Urothelium cell line (cell line): ENCODE measurements at regions not wholly inside any gene's neighbourhood (a gene's known extent, or its start where the extent isn't known, plus 50 kb on each side); places are given as distances from the start of the nearest gene placed in this dataset.
"Not testable (repeated sequence)": the region's sequence is repeated elsewhere in the genome, so short reads cannot be mapped to it uniquely, and the experiment has no call there.

Experiments used
- DNase-seq: peaks from one replicate; pipeline ENCODE4 v3.0.0; 2011; ENCODE audit warnings: low spot score, mixed read lengths
- FAIRE-seq: peaks from 2 replicates; lab custom pipeline; 2011; peaks lifted over from hg19 to GRCh38; lab: Jason Lieb, UNC

GRCh38 chr3:103295974-103296570 lies 861.3 kb downstream of the ZPLD1 start:
- DNase-seq (peak; percentile 6), FAIRE-seq (no peak)

DNA sequence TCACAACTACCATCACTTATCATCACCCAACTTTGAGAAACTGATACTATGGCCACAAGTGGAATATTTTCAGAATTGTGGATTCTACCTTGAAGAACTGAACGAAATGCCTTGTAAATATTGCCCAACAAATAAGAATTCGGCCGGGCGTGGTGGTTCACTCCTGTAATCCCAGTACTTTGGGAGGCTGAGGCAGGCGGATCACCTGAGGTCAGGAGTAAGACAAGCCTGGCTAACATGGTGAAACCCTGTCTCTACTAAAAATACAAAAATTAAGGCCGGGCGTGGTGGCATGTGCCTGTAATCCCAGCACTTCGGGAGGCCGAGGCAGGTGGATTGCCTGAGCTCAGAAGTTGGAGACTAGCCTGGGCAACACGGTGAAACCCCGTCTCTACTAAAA lies 862.7 kb downstream of the ZPLD1 start:
- FAIRE-seq, DNase-seq: not testable (repeated sequence)

- FAIRE-seq (no peak), DNase-seq (no peak)
Measured at GRCh38 chr3:103306104-103306503, 871.3 kb downstream of the ZPLD1 start.

DNA sequence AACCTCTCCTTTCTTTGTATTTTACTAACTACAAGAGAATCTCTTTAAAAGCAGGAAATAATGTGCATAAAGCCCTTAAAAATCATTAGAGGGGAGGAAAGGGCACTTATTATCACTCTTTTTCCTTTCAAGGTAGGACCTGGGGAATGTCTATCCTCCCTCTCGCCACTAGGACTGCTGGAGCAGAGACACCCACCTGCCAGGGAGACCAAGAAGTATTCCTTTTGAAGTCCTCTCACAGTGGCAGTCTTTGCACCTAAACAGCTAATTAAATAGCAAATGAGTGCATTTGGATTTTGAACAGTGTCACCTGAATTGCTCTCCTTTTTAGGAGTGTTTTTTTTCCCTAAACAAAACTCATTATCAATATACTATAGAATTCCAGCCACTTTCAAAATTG lies 874.1 kb downstream of the ZPLD1 start:
- FAIRE-seq, result no peak

GRCh38 chr3:103319912-103320311 lies 885.1 kb downstream of the ZPLD1 start:
- no peak for FAIRE-seq

More for the DNA sequence above, 874.1 kb downstream of the ZPLD1 start:
- DNase-seq, result peak; percentile 10

DNA sequence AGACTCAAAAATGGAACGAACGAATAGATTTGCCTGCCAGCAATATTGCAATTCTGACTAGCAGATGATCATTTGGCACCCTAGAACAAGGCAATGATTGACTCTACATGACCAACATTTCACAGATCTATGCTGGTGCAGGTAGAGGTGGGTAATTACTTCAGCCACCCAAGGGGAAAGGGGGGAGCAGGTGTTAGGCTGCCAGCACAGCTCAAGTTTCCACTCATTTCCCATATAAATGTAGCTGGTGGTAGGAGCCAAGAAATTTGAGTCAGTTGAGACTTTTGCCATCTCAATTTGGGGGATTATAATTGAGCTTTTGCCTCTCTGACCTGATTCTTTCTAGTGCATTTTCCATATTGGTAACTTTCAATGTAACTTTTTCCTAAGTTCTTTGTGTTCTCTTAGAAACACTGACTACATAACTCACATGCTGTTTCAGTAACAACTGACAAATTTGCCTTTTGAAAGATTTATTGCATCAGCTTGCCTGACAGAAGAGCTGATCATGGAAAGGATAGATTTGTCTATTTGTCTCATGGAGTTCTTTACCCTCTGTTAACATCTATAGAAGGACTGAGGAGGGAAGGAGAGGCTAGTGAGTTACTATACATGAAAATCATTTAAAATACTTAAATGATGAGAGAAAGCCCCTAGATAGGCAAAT lies 902.5 kb downstream of the ZPLD1 start:
- FAIRE-seq, result no peak

More at GRCh38 chr3:103319912-103320311, 885.1 kb downstream of the ZPLD1 start:
- no peak for DNase-seq

DNA sequence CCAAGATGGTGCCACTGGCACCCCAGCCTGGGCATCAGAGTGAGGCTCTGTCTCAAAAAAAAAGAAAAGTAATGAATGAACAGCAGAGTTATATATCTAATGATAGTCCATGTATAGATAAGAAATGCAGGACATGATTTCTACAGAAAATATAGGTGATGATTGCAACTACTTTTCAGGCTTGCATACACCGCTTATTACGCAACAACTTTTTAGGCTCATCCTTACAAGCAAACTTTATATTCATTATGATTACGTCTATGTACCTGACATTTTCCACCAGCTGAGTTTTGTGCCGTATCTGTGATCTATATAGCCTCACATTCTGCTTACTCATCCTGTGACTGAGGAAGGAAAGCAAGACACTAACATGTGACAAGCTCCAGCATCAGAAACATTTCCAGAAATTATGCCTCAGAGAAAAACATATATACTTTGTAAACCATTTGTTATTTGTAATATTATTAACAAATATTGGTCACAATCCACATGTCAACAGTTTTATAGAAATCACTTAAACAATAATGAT lies 906.3 kb downstream of the ZPLD1 start:
- no peak for FAIRE-seq
- no peak for DNase-seq

More for the DNA sequence above, 902.5 kb downstream of the ZPLD1 start:
- no peak for DNase-seq

- no peak for FAIRE-seq
- DNase-seq, result no peak
Measured at GRCh38 chr3:103342205-103342731, 907.5 kb downstream of the ZPLD1 start.

GRCh38 chr3:103349760-103350159 lies 914.9 kb downstream of the ZPLD1 start:
- DNase-seq (no peak), FAIRE-seq (no peak)

DNA sequence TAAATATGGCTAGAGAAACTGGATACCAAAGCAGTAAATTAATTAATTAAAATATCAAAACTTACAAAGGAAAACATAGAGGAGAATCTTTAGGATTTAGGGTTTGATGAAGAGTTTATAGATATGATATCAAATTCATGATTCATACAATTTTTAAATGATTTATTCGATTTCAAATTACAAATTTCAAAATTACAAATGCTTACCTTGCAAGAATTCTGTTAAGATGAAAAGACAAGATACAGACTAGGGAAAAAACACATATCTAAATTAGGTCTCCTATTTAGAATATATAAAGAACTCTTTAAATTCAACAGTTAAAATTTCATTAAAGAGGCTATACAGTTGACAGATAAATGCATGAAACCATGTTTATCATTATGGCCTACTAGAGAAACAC lies 930.7 kb downstream of the ZPLD1 start:
- FAIRE-seq (no peak), DNase-seq (no peak)

- DNase-seq (no peak), FAIRE-seq (no peak)
Measured at GRCh38 chr3:103367481-103367880, 932.7 kb downstream of the ZPLD1 start.

DNA sequence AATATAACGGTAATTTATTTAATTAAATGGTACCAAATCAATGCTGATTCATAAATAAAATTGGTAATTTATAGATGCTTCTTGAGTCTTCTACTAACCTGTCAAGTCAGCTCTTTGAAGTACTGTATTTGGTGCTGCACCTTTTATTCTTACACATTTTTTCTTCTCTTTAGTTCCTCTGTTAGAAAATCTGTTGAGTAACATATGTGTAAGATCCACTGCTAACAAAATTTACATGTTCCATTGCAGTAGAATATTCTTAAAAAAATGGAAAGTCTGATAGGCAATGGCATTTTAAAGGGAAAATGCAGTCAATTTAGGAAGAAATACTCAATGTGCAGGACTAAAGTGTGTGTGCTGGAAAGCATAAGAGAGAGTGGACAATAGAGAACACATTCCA lies 936.6 kb downstream of the ZPLD1 start:
- DNase-seq (no peak), FAIRE-seq (no peak)

- no peak for FAIRE-seq
- no peak for DNase-seq
Measured at GRCh38 chr3:103372031-103372430, 937.2 kb downstream of the ZPLD1 start.

DNA sequence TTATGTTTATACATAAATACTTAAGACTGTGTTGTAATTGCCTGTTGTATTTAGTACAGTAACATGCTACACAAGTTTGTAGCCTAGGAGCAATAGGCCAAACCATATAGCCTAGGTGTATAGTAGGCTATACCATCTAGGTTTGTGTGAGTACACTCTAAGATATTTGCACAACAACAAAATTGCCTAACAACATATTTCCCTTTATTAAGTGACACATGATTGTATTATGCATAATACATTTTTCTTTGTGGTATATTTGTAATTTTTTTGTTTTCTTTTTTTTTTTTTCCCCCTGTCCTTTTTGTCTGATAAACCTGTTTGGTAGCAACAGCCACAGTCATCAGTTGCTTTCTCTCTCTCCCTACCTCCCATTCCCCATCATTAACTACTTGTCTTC lies 945.6 kb downstream of the ZPLD1 start:
- DNase-seq (no peak), FAIRE-seq (no peak)

DNA sequence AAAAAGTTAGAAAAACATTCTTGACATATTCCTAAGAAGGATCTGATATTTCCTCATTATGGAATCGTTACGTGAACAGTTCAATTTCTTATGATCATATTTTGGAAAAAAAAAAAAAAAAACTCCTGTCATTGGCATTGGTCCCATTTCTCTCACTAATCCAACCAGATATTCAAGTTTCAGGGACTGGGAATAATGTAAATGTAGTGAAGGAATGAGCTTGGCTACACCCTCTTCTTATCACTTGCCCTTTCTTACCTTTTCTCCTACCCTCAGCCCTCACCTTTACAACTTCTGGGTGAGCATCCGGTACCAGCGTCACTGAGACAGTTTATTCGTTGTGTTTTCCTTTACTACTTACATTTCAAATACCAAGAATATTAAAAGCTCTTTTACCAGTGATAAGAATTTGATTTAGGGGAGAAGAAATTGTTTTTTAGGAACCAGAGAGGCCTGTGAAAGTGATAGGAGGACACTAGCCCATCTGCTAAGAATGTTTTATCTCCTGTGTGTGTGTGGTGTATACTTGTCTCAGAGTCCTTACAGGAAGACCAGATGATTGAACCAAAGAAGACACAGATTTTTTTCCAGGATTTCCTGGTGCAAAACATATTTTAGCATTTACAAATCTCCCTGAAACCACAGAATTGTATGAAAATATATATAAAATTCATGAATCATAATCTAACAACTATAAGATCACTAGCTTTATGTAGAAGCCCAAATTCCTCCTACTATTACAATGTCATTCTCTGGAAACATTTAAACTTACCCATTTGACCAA lies 946.7 kb downstream of the ZPLD1 start:
- FAIRE-seq, result no peak

DNA sequence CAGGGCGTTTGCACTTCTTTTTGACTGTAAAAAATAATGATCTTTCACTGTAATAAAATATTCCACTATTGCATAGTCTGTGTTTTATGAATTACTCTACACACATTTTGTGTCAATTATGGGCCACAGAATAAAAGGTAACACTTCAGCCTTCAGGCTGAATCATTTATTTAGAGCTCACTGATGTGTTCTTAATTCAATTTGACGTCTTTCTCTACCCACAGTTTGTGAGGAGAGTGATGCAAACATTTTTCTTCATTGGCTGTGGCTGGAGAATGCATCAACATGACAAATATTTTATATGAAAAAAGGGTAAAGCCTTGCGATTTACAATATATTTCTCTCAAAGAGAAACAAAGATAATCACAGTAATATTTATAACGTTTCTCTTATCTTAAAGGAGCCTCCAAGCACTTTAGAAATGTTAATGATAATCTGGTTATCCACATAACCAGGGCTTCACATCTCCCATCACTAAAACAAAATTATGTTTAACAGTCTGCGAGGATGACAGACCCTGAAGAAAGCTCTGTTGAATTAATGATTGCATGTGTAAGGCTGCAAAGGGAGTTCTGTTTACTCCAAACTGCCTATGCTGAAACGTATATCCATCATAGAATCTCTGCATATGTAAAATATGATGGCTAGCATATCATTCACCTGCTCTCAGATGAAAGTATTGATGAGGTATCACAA lies 951.3 kb downstream of the ZPLD1 start:
- no peak for FAIRE-seq

More for the DNA sequence above, 946.7 kb downstream of the ZPLD1 start:
- no peak for DNase-seq

GRCh38 chr3:103388214-103388613 lies 953.4 kb downstream of the ZPLD1 start:
- DNase-seq, result no peak
- FAIRE-seq, result no peak

More for the DNA sequence above, 951.3 kb downstream of the ZPLD1 start:
- no peak for DNase-seq

GRCh38 chr3:103389356-103389755 lies 954.5 kb downstream of the ZPLD1 start:
- no peak for DNase-seq
- FAIRE-seq, result no peak

GRCh38 chr3:103393395-103394186 lies 958.8 kb downstream of the ZPLD1 start:
- DNase-seq (no peak), FAIRE-seq (no peak)

GRCh38 chr3:103403191-103403590 lies 968.4 kb downstream of the ZPLD1 start:
- no peak for DNase-seq
- no peak for FAIRE-seq
